IPS-20b (cell line): ENCODE measurements at regions not wholly inside any gene's neighbourhood (a gene's known extent, or its start where the extent isn't known, plus 50 kb on each side); places are given as distances from the start of the nearest gene placed in this dataset.

Experiments used
- H3K27ac ChIP-seq: one replicate; pipeline ENCODE4 v1.5.1; 2013; ENCODE audit warnings: low read length
- H3K27me3 ChIP-seq: 2 replicates; pipeline ENCODE4 v1.6.1; 2013; ENCODE audit warnings: mild to moderate bottlenecking, low read length, inconsistent platforms; ENCODE audit not compliant: insufficient read depth
- H3K36me3 ChIP-seq: 2 replicates; pipeline ENCODE4 v1.6.1; 2013; ENCODE audit warnings: low read depth, mild to moderate bottlenecking, inconsistent platforms, low read length, moderate library complexity; ENCODE audit not compliant: insufficient read depth
- H3K4me1 ChIP-seq: 2 replicates; pipeline ENCODE4 v1.6.1; 2013; ENCODE audit warnings: mild to moderate bottlenecking, control low read depth, inconsistent platforms, low read length, moderate library complexity; ENCODE audit not compliant: insufficient read depth
- H3K4me3 ChIP-seq: 2 replicates; pipeline ENCODE4 v1.5.1; 2013; ENCODE audit warnings: mild to moderate bottlenecking, low read length, inconsistent platforms
- H3K9ac ChIP-seq: 2 replicates; pipeline ENCODE4 v1.6.1; 2013; ENCODE audit warnings: low read depth, mild to moderate bottlenecking, inconsistent platforms, low read length, moderate library complexity
- H3K9me3 ChIP-seq: 2 replicates; pipeline ENCODE4 v1.6.1; 2013; ENCODE audit warnings: mild to moderate bottlenecking, low read depth, low read length, inconsistent platforms; ENCODE audit not compliant: insufficient read depth

DNA sequence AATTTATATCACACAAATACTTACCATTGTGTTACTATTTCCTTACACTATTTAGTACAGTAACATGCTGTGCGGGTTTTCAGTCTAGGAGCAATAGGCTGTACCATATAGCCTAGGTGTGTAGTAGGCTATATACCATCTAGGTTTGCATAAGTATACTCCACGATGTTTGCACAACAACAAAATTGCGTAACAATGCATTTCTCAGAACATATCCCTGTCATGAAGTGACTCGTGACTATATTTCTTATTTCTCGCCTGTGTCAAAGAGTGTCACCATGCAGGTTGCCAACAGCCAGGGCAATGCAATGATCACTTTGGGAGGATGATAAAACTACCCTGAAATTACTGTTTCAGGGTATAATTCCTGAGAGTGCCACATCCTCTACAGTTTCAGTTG, 65.6 kb upstream of the CD180 start:
- no peak overlapping the region for H3K4me3 ChIP-seq
- no peak overlapping the region for H3K9ac ChIP-seq
- no peaks in the 10 kb centered on the region for H3K36me3 ChIP-seq
- no peaks in the 10 kb centered on the region for H3K27me3 ChIP-seq
- H3K9me3 ChIP-seq: no peaks in the 10 kb centered on the region
- H3K4me1 ChIP-seq: no peaks in the 10 kb centered on the region
- H3K27ac ChIP-seq: no peak overlapping the region

DNA sequence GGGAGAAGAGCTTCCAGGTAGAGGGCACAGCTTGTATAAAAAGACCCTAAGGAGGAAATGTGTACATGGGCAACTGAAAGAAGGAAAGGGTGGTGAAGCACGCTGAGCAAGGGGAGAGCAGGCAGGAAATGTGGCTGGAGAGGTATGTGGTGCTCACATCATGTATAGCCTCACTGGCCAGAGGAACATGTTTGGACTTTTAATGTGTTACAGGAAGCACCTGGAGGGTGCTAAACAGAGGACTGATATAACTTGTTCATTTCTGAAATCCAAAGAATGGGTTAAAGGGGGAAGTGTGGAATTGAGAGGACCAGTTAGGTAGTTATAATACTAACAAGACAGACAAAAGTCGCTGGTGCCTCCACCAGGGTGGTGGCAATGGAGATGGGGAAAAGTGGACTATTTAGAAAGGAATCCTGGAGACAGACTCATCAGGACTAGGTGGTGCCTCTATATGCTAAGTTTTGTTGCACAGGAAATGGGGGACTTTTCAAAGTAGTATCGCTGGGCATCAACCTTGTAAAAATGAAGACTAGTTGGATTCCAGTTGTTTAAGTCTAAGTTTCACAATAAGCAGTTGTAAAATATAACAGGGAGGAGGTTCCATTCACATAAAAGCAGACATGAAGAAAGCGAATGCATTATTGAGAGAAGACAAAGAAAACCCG, 63.1 kb upstream of the CD180 start:
- Histone ChIP-seq H3K4me1 (no peaks in the 10 kb centered on the region), H3K27me3 (no peaks in the 10 kb centered on the region)

DNA sequence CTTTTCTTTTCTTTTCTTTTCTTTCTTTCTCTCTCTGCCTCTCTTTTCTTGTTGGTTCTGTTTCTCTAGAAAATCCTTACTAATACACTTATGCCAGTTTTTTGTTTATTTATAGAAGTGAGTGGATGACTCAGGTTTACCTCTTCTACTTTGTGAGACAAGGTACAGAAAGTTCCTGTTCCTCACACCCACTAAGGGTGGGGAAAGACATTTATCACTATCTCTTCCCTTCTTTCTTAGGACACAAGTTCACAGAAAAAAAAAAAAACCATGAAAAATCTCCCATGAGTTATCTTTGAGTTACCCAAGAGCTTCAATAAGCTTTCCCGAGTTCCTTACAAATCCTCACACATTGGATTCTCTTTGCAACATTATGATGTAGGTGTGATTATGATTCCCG, 60.9 kb upstream of the CD180 start:
- Histone ChIP-seq H3K4me3 (no peak overlapping the region), H3K27me3 (no peaks in the 10 kb centered on the region), H3K36me3 (no peaks in the 10 kb centered on the region), H3K4me1 (0 out of 2 replicates have a peak, but pooled peaks cover 3% of the 10 kb centered on the region), H3K27ac (no peak overlapping the region), H3K9me3 (no peaks in the 10 kb centered on the region), H3K9ac (no peak overlapping the region)

More for the DNA sequence above, 63.1 kb upstream of the CD180 start:
- Histone ChIP-seq H3K4me3 (no peak overlapping the region), H3K9ac (no peak overlapping the region), H3K9me3 (no peaks in the 10 kb centered on the region), H3K36me3 (no peaks in the 10 kb centered on the region), H3K27ac (no peak overlapping the region)

DNA sequence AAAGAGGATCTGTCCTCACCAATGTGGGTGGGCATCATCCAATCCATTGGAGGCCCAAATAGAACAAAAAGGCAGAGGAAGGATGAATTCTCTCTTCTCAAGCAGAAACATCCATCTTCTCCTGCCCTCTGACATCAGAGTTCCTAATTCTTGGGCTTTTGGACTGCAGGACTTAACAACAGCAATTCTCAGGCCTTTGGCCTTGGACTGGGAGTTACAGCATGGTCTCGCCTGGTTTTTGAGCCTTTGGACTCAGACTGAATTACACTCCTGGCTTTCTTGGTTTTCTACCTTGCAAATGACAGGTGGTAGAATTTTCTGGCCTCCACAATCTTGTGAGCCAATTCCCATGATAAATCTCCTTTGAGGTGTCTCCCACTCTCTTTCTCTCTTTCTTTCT, 60.5 kb upstream of the CD180 start:
- Histone ChIP-seq H3K27ac (no peak overlapping the region), H3K9me3 (no peaks in the 10 kb centered on the region)

DNA sequence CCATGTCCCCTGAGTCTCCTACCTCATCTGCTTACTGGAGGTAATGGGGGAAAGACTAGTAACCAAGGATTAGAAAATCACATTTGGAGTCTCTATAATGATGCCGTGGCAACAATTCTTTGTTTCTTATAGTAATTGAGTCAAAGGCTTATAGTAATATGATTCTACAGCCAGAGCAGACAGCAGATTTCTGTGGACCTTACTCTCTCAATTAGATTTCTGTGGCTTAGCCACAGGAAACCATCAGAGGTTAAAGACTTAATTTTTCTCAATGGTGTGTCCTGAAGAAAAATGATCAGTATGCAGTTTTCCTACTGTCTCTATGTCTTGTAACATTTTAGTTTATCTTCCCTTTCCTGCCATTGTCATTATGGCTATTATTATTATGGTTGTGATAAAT, 59.3 kb upstream of the CD180 start:
- Histone ChIP-seq H3K36me3 (no peaks in the 10 kb centered on the region), H3K4me1 (0 out of 2 replicates have a peak, but pooled peaks cover 3% of the 10 kb centered on the region), H3K4me3 (no peak overlapping the region), H3K27me3 (no peaks in the 10 kb centered on the region), H3K9me3 (no peaks in the 10 kb centered on the region), H3K27ac (no peak overlapping the region), H3K9ac (no peak overlapping the region)

More for the DNA sequence above, 60.5 kb upstream of the CD180 start:
- 0 out of 2 replicates have a peak, but pooled peaks cover 3% of the 10 kb centered on the region for H3K4me1 ChIP-seq
- H3K9ac ChIP-seq: no peak overlapping the region
- H3K4me3 ChIP-seq: no peak overlapping the region
- no peaks in the 10 kb centered on the region for H3K36me3 ChIP-seq
- no peaks in the 10 kb centered on the region for H3K27me3 ChIP-seq

DNA sequence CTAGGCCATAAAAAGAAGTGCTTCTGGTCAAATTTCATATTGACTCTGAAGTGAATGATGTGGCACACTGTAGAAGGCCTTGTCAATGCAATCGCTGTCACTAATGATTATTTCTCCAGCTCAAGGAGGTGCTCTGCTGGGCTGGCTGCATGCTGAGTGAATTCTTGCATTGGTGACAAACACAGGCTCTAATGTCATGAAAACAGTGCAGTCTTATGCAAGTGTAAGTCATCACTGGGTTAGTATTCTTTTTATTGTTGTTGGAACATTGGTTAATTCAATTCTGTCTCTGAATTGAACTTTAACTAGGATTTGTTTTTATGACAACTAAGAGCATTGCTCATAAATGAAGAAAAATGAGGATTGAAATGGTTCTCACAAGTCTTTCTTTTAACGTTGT, 57.3 kb upstream of the CD180 start:
- H3K27me3 ChIP-seq: no peaks in the 10 kb centered on the region
- H3K4me1 ChIP-seq: 0 out of 2 replicates have a peak, but pooled peaks cover 3% of the 10 kb centered on the region
- H3K9me3 ChIP-seq: no peaks in the 10 kb centered on the region
- H3K4me3 ChIP-seq: no peak overlapping the region
- no peak overlapping the region for H3K27ac ChIP-seq
- H3K36me3 ChIP-seq: no peaks in the 10 kb centered on the region
- no peak overlapping the region for H3K9ac ChIP-seq

DNA sequence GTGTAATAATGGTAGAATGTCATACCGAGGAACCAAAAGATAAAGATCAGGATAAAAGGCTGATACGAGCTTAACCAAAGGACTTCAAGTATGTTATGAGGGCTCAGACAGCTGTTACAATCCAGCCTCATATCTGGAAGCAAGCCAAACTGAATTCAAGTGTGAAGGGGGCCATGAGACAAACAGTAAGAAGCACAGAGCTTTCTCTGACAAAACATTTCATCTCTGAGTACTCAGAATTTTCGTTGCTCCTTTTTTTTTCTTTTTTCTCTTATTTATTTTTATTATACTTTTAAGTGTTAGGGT, 52.9 kb upstream of the CD180 start:
- Histone ChIP-seq H3K27me3 (no peaks in the 10 kb centered on the region), H3K4me1 (peaks cover 3% of the 10 kb centered on the region), H3K4me3 (no peak overlapping the region), H3K9ac (no peak overlapping the region), H3K9me3 (no peaks in the 10 kb centered on the region), H3K27ac (no peak overlapping the region), H3K36me3 (no peaks in the 10 kb centered on the region)

DNA sequence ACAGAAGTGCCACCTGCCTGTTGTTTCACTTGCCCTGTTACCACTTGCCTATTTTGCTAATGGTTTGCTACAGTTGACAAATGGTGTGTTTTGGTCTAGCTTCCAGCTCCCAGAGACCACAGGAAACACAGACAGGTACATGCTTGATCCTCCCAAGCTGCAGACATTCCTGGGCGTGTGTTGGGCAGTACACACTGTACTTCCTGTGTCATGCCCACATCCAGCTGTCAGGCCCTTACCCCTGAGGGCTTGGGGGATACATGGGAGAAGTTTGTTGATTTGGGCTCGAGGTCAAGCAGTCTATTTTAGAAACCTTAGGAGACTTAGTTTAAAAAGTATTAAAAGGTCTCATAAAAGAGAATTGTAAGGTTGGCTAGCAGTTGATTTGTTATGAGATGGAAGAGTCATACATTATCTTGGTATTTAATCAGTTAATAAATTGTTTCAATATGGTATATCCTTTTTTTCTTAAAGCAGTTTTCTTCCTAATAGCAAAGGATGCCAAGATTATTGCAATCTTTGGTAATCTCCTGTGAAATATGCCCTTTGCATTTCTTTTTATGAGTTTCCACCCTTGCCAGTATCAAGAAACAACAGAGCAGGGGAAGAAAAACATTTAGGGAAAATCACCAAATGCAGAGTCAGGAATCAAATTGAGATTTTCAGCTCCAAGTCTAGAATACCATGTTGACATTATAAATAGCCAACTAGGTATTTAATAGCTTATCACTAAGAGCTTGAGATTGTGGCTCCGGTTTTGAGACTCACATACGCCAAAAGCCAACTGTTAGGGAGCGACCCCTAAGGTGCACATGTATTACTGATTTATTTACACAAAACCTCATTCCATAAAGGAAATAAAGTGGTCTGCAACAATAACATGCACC, 52.3 kb upstream of the CD180 start:
- H3K36me3 ChIP-seq: no peaks in the 10 kb centered on the region
- H3K9ac ChIP-seq: no peak overlapping the region
- no peak overlapping the region for H3K4me3 ChIP-seq
- H3K27me3 ChIP-seq: no peaks in the 10 kb centered on the region
- no peaks in the 10 kb centered on the region for H3K9me3 ChIP-seq
- H3K27ac ChIP-seq: no peak overlapping the region
- peaks cover 2% of the 10 kb centered on the region for H3K4me1 ChIP-seq

DNA sequence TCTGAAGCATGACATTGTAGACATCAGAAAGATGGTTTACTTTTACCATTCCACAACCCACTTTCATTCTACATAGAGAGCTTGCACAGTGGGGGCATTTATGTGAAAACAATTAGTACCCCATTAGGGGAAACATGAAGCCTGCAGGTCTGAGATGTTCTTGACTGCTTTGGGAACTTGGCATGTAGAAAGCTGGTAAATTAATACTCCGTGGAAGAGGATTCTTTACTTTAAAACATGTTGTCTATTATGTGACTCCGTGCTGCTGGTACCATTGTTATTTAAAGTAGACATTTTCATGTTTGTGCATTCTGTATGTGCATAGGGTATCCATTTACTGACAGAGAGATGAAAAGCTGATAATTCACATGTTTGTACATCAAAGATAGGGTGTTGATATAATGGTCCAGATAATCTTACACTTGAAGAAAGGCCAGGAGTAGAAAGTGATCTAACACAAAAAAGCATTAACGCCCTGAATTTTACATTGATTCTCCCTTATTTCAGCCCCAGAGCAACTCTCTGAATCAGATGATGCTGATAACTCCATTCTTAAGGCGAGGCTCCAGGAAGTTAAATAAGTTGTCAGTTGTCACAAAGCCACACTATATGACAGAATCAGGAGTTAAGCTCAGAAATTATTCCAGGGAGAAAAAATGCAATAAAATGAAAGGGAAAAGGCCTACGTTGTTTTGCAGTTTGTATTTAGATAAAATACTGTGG, 50.1 kb upstream of the CD180 start:
- Histone ChIP-seq H3K4me1 (no peaks in the 10 kb centered on the region; the same call in none of the 2 replicates), H3K9me3 (no peaks in the 10 kb centered on the region), H3K36me3 (no peaks in the 10 kb centered on the region), H3K9ac (no peak overlapping the region), H3K4me3 (no peak overlapping the region), H3K27me3 (no peaks in the 10 kb centered on the region), H3K27ac (no peak overlapping the region)
